Osteoblast (primary cell): ENCODE measurements at regions not wholly inside any gene's neighbourhood (a gene's known extent, or its start where the extent isn't known, plus 50 kb on each side); places are given as distances from the start of the nearest gene placed in this dataset.

Experiments
- DNase-seq: peaks from one replicate; pipeline ENCODE4 v3.0.0; 2011; ENCODE audit warnings: low spot score, mixed read lengths; ENCODE audit not compliant: insufficient read length; ENCODE audit errors: missing footprints
- H2AFZ ChIP-seq: 2 replicates; pipeline ENCODE4 v1.6.0; 2011; ENCODE audit warnings: mild to moderate bottlenecking, low read length
- H3K27ac ChIP-seq: 2 replicates; pipeline ENCODE4 v1.5.1; 2011; ENCODE audit warnings: mild to moderate bottlenecking, low read depth, low read length, moderate library complexity
- H3K27me3 ChIP-seq: 2 replicates; pipeline ENCODE4 v1.6.0; 2012; ENCODE audit warnings: mild to moderate bottlenecking, control low read depth, inconsistent platforms, low read length, moderate library complexity; ENCODE audit not compliant: insufficient read depth
- H3K36me3 ChIP-seq: 2 replicates; pipeline ENCODE4 v1.5.1; 2011; ENCODE audit warnings: mild to moderate bottlenecking, low read length, control low read depth, moderate library complexity; ENCODE audit not compliant: insufficient read depth
- H3K4me1 ChIP-seq: 2 replicates; pipeline ENCODE4 v1.5.1; 2011; ENCODE audit warnings: mild to moderate bottlenecking, low read length, control low read depth, moderate library complexity; ENCODE audit not compliant: insufficient read depth
- H3K4me2 ChIP-seq: 2 replicates; pipeline ENCODE4 v1.6.0; 2011; ENCODE audit warnings: mild to moderate bottlenecking, low read length; ENCODE audit not compliant: insufficient read depth
- H3K4me3 ChIP-seq: fragments of 200-600 bp; sonication (generic); 3 replicates; pipeline ENCODE4 v1.5.1; 2012; ENCODE audit warnings: mild to moderate bottlenecking, low read length, inconsistent platforms; ENCODE audit not compliant: insufficient read depth
- H3K79me2 ChIP-seq: 2 replicates; pipeline ENCODE4 v1.6.0; 2012; ENCODE audit warnings: mild to moderate bottlenecking, low read length, control low read depth, inconsistent platforms; ENCODE audit not compliant: insufficient read depth
- H3K9me3 ChIP-seq: 2 replicates; pipeline ENCODE4 v1.5.1; 2011; ENCODE audit warnings: low read depth, low read length, control low read depth
- H4K20me1 ChIP-seq: 2 replicates; pipeline ENCODE4 v1.6.0; 2012; ENCODE audit warnings: mild to moderate bottlenecking, low read length, control low read depth; ENCODE audit not compliant: insufficient read depth
- CTCF ChIP-seq: IDR thresholded peaks from 2 replicates; pipeline ENCODE4 v1.5.1; 2011; ENCODE audit warnings: mild to moderate bottlenecking, low read depth, low read length, moderate library complexity; ENCODE audit errors: extremely low read depth

- no peaks in the 10 kb centered on the region for H3K4me1 ChIP-seq
- no peak overlapping the region for H3K27ac ChIP-seq
- H3K79me2 ChIP-seq: no peaks in the 10 kb centered on the region
- no peaks in the 10 kb centered on the region for H4K20me1 ChIP-seq
- DNase-seq: no peak
- TF ChIP-seq CTCF: no peak
- no peak overlapping the region for H3K4me3 ChIP-seq
- no peaks in the 10 kb centered on the region for H3K36me3 ChIP-seq
- H3K9me3 ChIP-seq: no peaks in the 10 kb centered on the region
- no peak overlapping the region for H2AFZ ChIP-seq
- H3K4me2 ChIP-seq: no peak overlapping the region
- no peaks in the 10 kb centered on the region for H3K27me3 ChIP-seq
Measured at GRCh38 chr6:55633471-55633870, 54.5 kb upstream of the HMGCLL1 start.

GRCh38 chr6:55632953-55633352, 54.0 kb upstream of the HMGCLL1 start:
- H3K27ac ChIP-seq: no peak overlapping the region
- no peak for TF ChIP-seq CTCF
- no peaks in the 10 kb centered on the region for H3K27me3 ChIP-seq
- H2AFZ ChIP-seq: no peak overlapping the region
- no peak for DNase-seq
- H3K4me3 ChIP-seq: no peak overlapping the region
- no peak overlapping the region for H3K4me2 ChIP-seq
- H3K79me2 ChIP-seq: no peaks in the 10 kb centered on the region
- no peaks in the 10 kb centered on the region for H3K36me3 ChIP-seq
- H3K9me3 ChIP-seq: no peaks in the 10 kb centered on the region
- no peaks in the 10 kb centered on the region for H4K20me1 ChIP-seq
- H3K4me1 ChIP-seq: no peaks in the 10 kb centered on the region
